HepG2 (cell line): ENCODE measurements at regions not wholly inside any gene's neighbourhood (a gene's known extent, or its start where the extent isn't known, plus 50 kb on each side); places are given as distances from the start of the nearest gene placed in this dataset.

Experiments used
- ATAC-seq: fragments of 200-7000 bp; cut with Tn5 transposase; 3 replicates; pipeline ENCODE4 v1.9.1; 2020; ENCODE audit warnings: mild to moderate bottlenecking, moderate library complexity
- BruUV-seq: library from RNA; stranded (reverse); fragments of 400-500 nt; replicated peaks from 2 replicates; lab custom pipeline; 2021; lab: Mats Ljungman, UMichigan
- CTCF ChIA-PET: fragments of 300-600 bp; formaldehyde crosslinking; extraction: SDS; loops from one replicate; lab custom pipeline; 2021; ENCODE audit warnings: low total read pairs, inconsistent platforms, low intra/inter-chr PET ratio; lab: Yijun Ruan, JAX
- POLR2A ChIA-PET: fragments of 350-600 bp; sonication (Branson Sonifier 250); formaldehyde crosslinking; loops from one replicate; lab custom pipeline; 2020; ENCODE audit warnings: antibody characterized with exemption, inconsistent platforms; lab: Yijun Ruan, JAX
- DNase-seq: peaks from one replicate; pipeline ENCODE4 v3.0.0-alpha.2; 2015; ENCODE audit warnings: low spot score
- FAIRE-seq: peaks from 3 replicates; lab custom pipeline; 2011; peaks lifted over from hg19 to GRCh38; lab: Jason Lieb, UNC
- H2AFZ ChIP-seq: one replicate; pipeline ENCODE4 v1.6.1; 2011; ENCODE audit warnings: low read length, inconsistent platforms
- H3K27ac ChIP-seq: fragments of 300-600 bp; 3 replicates; pipeline ENCODE4 v1.8.0; 2011; ENCODE audit warnings: mixed run types, mild to moderate bottlenecking, mixed read lengths, low read length, inconsistent platforms; ENCODE audit not compliant: insufficient read depth; ENCODE audit errors: extremely low read length
- H3K27me3 ChIP-seq, 2 experiments: fragments of 200-600 bp in 1 of 2; 2 replicates in 1 of 2; 3 replicates in 1 of 2; pipeline versions ENCODE4 v1.6.0 to v1.8.0; 2011; ENCODE audit warnings: low read length in 2 of 2, mild to moderate bottlenecking in 2 of 2, moderate library complexity in 2 of 2, inconsistent platforms in 1 of 2; ENCODE audit not compliant: insufficient read depth in 2 of 2, control insufficient read depth in 1 of 2
- H3K36me3 ChIP-seq, 2 experiments: fragments of 200-600 bp in 1 of 2; replicated peaks in 1 of 2; 2 replicates in 1 of 2; 3 replicates in 1 of 2; pipeline versions ENCODE4 v1.5.1 to v1.8.0; 2011; ENCODE audit warnings: low read length in 2 of 2, inconsistent platforms in 1 of 2; ENCODE audit not compliant: insufficient read depth in 2 of 2, control insufficient read depth in 1 of 2
- H3K4me1 ChIP-seq: 2 replicates; pipeline ENCODE4 v1.5.1; 2012; ENCODE audit warnings: low read length, inconsistent platforms; ENCODE audit not compliant: insufficient read depth
- H3K4me2 ChIP-seq: 2 replicates; pipeline ENCODE4 v1.6.0; 2011; ENCODE audit warnings: low read depth, low read length, inconsistent platforms
- H3K4me3 ChIP-seq, 3 experiments: fragments of 200-600 bp in 1 of 3; sonication (generic), shearing (Covaris generic) in 1 of 3; replicated peaks in 1 of 3; 2 replicates each; pipeline ENCODE4 v1.5.1; 2011 to 2016; ENCODE audit warnings: low read length in 3 of 3, inconsistent platforms in 2 of 3, low read depth in 2 of 3, mild to moderate bottlenecking in 2 of 3, control low read depth in 1 of 3, mixed read lengths in 1 of 3; ENCODE audit not compliant: insufficient read depth in 1 of 3
- H3K79me2 ChIP-seq: one replicate; pipeline ENCODE4 v1.6.1; 2011; ENCODE audit warnings: low read length, inconsistent platforms; ENCODE audit not compliant: insufficient read depth
- H3K9ac ChIP-seq: 2 replicates; pipeline ENCODE4 v1.6.0; 2011; ENCODE audit warnings: mild to moderate bottlenecking, low read depth, low read length, inconsistent platforms; ENCODE audit not compliant: insufficient read depth
- H3K9me3 ChIP-seq: 2 replicates; pipeline ENCODE4 v1.5.1; 2012; ENCODE audit warnings: mild to moderate bottlenecking, low read length
- H4K20me1 ChIP-seq: 2 replicates; pipeline ENCODE4 v1.6.0; 2011; ENCODE audit warnings: inconsistent platforms, mild to moderate bottlenecking, low read length, moderate library complexity; ENCODE audit not compliant: insufficient read depth
- BCLAF1 ChIP-seq: fragments of 450-650 bp; IDR thresholded peaks from 2 replicates; pipeline ENCODE4 v1.6.1; 2017; ENCODE audit warnings: mild to moderate bottlenecking
- EEA1 ChIP-seq: sonication (generic); formaldehyde crosslinking; IDR thresholded peaks from 2 replicates; pipeline ENCODE4 v1.5.1; 2020; ENCODE audit warnings: mild to moderate bottlenecking, missing genetic modification reagents, borderline replicate concordance
- ESRRA ChIP-seq: sonication (generic); formaldehyde crosslinking; IDR thresholded peaks from 2 replicates; pipeline ENCODE4 v1.5.1; 2020; ENCODE audit warnings: mild to moderate bottlenecking, low read depth, missing genetic modification reagents
- GTF3A ChIP-seq: sonication (generic); formaldehyde crosslinking; conservative IDR thresholded peaks from 2 replicates; pipeline ENCODE4 v1.4.0; 2020; ENCODE audit warnings: mild to moderate bottlenecking, missing genetic modification reagents
- HOXD1 ChIP-seq: sonication (generic); formaldehyde crosslinking; IDR thresholded peaks from 2 replicates; pipeline ENCODE4 v1.5.0; 2020; ENCODE audit warnings: missing genetic modification reagents
- MED8 ChIP-seq: sonication (generic); formaldehyde crosslinking; IDR thresholded peaks from 2 replicates; pipeline ENCODE4 v1.8.1; 2023; ENCODE audit warnings: mild to moderate bottlenecking, missing genetic modification reagents; ENCODE audit not compliant: insufficient replicate concordance
- PRMT3 ChIP-seq: sonication (generic); formaldehyde crosslinking; IDR thresholded peaks from 2 replicates; pipeline ENCODE4 v1.8.1; 2022; ENCODE audit warnings: low read depth, mild to moderate bottlenecking, moderate library complexity, missing genetic modification reagents, borderline replicate concordance
- SALL1 ChIP-seq: sonication (generic); formaldehyde crosslinking; IDR thresholded peaks from 2 replicates; pipeline ENCODE4 v1.8.0; 2022; ENCODE audit warnings: mild to moderate bottlenecking, missing genetic modification reagents
- SETDB1 ChIP-seq: sonication (generic); formaldehyde crosslinking; IDR thresholded peaks from 2 replicates; pipeline ENCODE4 v1.5.1; 2020; ENCODE audit warnings: missing genetic modification reagents, mild to moderate bottlenecking, borderline replicate concordance
- YEATS4 ChIP-seq: sonication (generic); formaldehyde crosslinking; IDR thresholded peaks from 2 replicates; pipeline ENCODE4 v1.4.0; 2020; ENCODE audit warnings: missing genetic modification reagents, borderline replicate concordance
- ZBED4 ChIP-seq: sonication (generic); formaldehyde crosslinking; IDR thresholded peaks from 2 replicates; pipeline ENCODE4 v1.4.0; 2020; ENCODE audit warnings: missing genetic modification reagents, borderline replicate concordance
- ZBTB38 ChIP-seq: sonication (generic); formaldehyde crosslinking; IDR thresholded peaks from 2 replicates; pipeline ENCODE4 v1.5.1; 2020; ENCODE audit warnings: mild to moderate bottlenecking, missing genetic modification reagents
- ZNF549 ChIP-seq: sonication (generic); formaldehyde crosslinking; IDR thresholded peaks from 2 replicates; pipeline ENCODE4 v1.5.0; 2020; ENCODE audit warnings: missing genetic modification reagents
- ZNF761 ChIP-seq: sonication (generic); formaldehyde crosslinking; conservative IDR thresholded peaks from 2 replicates; pipeline ENCODE4 v1.4.0; 2020; ENCODE audit warnings: mild to moderate bottlenecking, missing genetic modification reagents
- WGBS: methylation state at CpG from one replicate; pipeline ENCODE4 v1.1.6; 2017; ENCODE audit warnings: low lambda C conversion rate; 5-methylcytosine and 5-hydroxymethylcytosine counted together
- in situ Hi-C: cut with HindIII; loops from 2 replicates; pipeline ENCODE4 v1.10.0; 2017; ENCODE audit warnings: low pct_unique_long_range_greater_than_20kb; ENCODE audit not compliant: extremely low pct_ligation_motif_present
- intact Hi-C: fragments of 100-400 bp; cut with micrococcal nuclease; formaldehyde crosslinking; loops from one replicate; pipeline ENCODE4 v1.10.0; 2022; ENCODE audit not compliant: unreplicated experiment
- TF ChIP-seq, protein P1 (sequence below): IDR thresholded peaks from 2 replicates; pipeline ENCODE4 v1.6.1; 2016; ENCODE audit warnings: control low read depth
- TF ChIP-seq, protein P2 (sequence below): sonication (generic); formaldehyde crosslinking; IDR thresholded peaks from 2 replicates; pipeline ENCODE4 v1.4.0; 2020; ENCODE audit warnings: missing genetic modification reagents
- TF ChIP-seq, protein P3 (sequence below): sonication (generic); formaldehyde crosslinking; IDR thresholded peaks from 2 replicates; pipeline ENCODE4 v1.4.0; 2020; ENCODE audit warnings: missing genetic modification reagents

DNA sequence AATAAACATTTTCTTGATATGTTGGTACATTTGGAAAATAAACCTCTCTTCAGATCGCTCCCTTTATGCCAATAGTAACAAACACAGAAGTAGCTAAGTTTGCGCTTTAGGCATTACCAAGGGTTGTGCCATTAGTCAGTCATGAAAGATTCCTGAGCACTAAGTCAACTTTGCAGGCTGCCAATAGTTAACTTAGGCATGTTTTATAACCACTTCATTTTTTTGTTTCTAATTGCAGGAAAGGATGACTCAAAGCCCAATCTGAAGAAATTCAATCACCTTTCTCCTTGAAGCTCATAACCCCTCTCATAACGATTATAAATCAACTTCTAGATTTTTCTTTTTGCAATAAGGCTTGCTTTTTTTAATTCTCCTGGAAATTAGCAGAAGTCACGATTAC, 517.0 kb downstream of the AGTPBP1 start:
- Histone ChIP-seq H2AFZ (no peak overlapping the region), H3K9me3 (no peaks in the 10 kb centered on the region), H3K36me3 (no peaks in the 10 kb centered on the region), H3K79me2 (no peaks in the 10 kb centered on the region), H4K20me1 (no peaks in the 10 kb centered on the region), H3K4me2 (no peak overlapping the region), H3K27ac (no peak overlapping the region), H3K4me1 (no peaks in the 10 kb centered on the region), H3K9ac (no peak overlapping the region), H3K27me3 (peaks cover 0 to 4% of the 10 kb centered on the region in 2 experiments; a peak in 1 of 5 replicates), H3K4me3 (no peak overlapping the region)
- BruUV-seq: no TSS peak
- intact Hi-C loops (no loop called here), in situ Hi-C loops (no loop called here)
- ChIA-PET CTCF (no interaction called here), POLR2A (no interaction called here)
- ATAC-seq (no peak), FAIRE-seq (no peak), DNase-seq (no peak)
- 33% methylated on average over 4 of the region's 4 CpGs for WGBS
- TF ChIP-seq ZBTB38: no peak
- no peak for TF ChIP-seq GTF3A (CRISPR knock-in tag)
- no peak for TF ChIP-seq ZNF549 (CRISPR knock-in tag)
- TF ChIP-seq, protein P1, sequence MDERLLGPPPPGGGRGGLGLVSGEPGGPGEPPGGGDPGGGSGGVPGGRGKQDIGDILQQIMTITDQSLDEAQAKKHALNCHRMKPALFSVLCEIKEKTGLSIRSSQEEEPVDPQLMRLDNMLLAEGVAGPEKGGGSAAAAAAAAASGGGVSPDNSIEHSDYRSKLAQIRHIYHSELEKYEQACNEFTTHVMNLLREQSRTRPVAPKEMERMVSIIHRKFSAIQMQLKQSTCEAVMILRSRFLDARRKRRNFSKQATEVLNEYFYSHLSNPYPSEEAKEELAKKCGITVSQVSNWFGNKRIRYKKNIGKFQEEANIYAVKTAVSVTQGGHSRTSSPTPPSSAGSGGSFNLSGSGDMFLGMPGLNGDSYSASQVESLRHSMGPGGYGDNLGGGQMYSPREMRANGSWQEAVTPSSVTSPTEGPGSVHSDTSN (CRISPR knock-in tag): no peak
- TF ChIP-seq SETDB1 (CRISPR knock-in tag): no peak
- TF ChIP-seq ESRRA (CRISPR knock-in tag): no peak
- TF ChIP-seq HOXD1 (CRISPR knock-in tag): no peak
- TF ChIP-seq SALL1 (CRISPR knock-in tag): no peak
- TF ChIP-seq MED8 (CRISPR knock-in tag): no peak
- TF ChIP-seq ZNF761 (CRISPR knock-in tag): no peak
- TF ChIP-seq EEA1: no peak
- TF ChIP-seq BCLAF1: no peak
- TF ChIP-seq, protein P2, sequence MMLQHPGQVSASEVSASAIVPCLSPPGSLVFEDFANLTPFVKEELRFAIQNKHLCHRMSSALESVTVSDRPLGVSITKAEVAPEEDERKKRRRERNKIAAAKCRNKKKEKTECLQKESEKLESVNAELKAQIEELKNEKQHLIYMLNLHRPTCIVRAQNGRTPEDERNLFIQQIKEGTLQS (CRISPR knock-in tag): no peak
- TF ChIP-seq, protein P3, sequence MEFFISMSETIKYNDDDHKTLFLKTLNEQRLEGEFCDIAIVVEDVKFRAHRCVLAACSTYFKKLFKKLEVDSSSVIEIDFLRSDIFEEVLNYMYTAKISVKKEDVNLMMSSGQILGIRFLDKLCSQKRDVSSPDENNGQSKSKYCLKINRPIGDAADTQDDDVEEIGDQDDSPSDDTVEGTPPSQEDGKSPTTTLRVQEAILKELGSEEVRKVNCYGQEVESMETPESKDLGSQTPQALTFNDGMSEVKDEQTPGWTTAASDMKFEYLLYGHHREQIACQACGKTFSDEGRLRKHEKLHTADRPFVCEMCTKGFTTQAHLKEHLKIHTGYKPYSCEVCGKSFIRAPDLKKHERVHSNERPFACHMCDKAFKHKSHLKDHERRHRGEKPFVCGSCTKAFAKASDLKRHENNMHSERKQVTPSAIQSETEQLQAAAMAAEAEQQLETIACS: no peak
- no peak for TF ChIP-seq YEATS4
- no peak for TF ChIP-seq ZBED4 (CRISPR knock-in tag)
- no peak for TF ChIP-seq PRMT3
